ENCODE measurements at regions not wholly inside any gene's neighbourhood (a gene's known extent, or its start where the extent isn't known, plus 50 kb on each side); places are given as distances from the start of the nearest gene placed in this dataset.

DNA sequence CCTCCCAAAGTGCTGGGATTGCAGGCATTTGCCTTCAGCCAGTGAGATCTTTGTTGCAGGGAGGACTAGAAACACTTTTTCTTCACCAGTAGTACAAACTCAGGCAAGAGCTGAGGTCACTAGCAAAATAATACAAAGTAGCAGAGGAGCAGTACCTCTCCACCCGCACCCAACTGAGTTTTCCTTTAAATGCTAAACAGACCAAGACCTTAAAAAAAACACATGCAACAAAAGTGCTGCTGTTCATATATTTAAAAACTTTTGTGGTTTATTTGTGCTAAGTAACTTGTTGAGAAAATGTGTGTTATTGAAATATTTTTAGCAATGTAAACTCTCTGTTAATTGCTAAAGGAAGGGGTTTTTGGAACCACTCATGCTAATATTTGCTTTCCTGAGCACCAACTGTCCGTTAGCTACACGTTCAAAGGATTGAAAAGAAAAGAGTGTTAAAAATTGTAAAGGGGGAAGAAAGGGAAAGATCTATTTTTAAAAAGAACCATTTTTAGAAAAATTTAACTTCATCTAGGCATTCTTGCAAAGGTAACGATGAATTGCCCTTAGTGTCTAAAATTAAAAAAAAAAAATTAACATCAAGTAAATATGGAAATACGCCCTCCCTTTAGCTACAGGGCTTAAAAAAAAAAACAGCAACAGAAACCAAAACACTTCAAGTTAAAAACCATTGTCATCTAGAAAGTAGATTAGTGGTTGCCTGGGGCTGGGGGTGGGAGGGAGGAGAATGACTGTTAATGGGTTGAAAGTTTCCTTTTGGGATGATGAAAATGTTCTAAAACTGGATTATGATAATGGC is 114.0 kb upstream of the KRAS start:
- TF ChIP-seq EP300 (IDR thresholded peaks at IDR 0.05; ENCODE audit: borderline replicate concordance in 1 of 2, low read depth in 1 of 2, low read length in 1 of 2) (peak in 1 of 2 experiments; percentile 70; a peak in 2 of 4 replicates), MAX (IDR thresholded peaks at IDR 0.05; ENCODE audit: low read depth) (no peak), MXI1 (IDR thresholded peaks at IDR 0.05; ENCODE audit: low read depth, low read length) (no peak), RAD21 (IDR thresholded peaks at IDR 0.05; ENCODE audit: low read length) (no peak), USF2 (IDR thresholded peaks at IDR 0.05; ENCODE audit: borderline replicate concordance, low read depth, low read length) (no peak), JUND (IDR thresholded peaks at IDR 0.05) (no peak)
- TF ChIP-seq, protein P1, sequence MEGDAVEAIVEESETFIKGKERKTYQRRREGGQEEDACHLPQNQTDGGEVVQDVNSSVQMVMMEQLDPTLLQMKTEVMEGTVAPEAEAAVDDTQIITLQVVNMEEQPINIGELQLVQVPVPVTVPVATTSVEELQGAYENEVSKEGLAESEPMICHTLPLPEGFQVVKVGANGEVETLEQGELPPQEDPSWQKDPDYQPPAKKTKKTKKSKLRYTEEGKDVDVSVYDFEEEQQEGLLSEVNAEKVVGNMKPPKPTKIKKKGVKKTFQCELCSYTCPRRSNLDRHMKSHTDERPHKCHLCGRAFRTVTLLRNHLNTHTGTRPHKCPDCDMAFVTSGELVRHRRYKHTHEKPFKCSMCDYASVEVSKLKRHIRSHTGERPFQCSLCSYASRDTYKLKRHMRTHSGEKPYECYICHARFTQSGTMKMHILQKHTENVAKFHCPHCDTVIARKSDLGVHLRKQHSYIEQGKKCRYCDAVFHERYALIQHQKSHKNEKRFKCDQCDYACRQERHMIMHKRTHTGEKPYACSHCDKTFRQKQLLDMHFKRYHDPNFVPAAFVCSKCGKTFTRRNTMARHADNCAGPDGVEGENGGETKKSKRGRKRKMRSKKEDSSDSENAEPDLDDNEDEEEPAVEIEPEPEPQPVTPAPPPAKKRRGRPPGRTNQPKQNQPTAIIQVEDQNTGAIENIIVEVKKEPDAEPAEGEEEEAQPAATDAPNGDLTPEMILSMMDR (IDR thresholded peaks at IDR 0.05): no peak

Data from SK-N-SH (cell line).